PC-3 (cell line): ENCODE measurements at regions not wholly inside any gene's neighbourhood (a gene's known extent, or its start where the extent isn't known, plus 50 kb on each side); places are given as distances from the start of the nearest gene placed in this dataset.

Source experiments
- EZH2 ChIP-seq: fragments of 300-600 bp; sonication (generic); IDR thresholded peaks from one replicate; pipeline ENCODE4 v1.6.1; 2017; ENCODE audit warnings: antibody characterized with exemption, mild to moderate bottlenecking, low read length; ENCODE audit not compliant: unreplicated experiment
- TF ChIP-seq, protein P1 (sequence below): fragments of 300-600 bp; sonication (generic); conservative IDR thresholded peaks from 2 replicates; pipeline ENCODE4 v1.5.1; 2017; ENCODE audit warnings: antibody characterized with exemption, low read depth, mild to moderate bottlenecking, low read length

DNA sequence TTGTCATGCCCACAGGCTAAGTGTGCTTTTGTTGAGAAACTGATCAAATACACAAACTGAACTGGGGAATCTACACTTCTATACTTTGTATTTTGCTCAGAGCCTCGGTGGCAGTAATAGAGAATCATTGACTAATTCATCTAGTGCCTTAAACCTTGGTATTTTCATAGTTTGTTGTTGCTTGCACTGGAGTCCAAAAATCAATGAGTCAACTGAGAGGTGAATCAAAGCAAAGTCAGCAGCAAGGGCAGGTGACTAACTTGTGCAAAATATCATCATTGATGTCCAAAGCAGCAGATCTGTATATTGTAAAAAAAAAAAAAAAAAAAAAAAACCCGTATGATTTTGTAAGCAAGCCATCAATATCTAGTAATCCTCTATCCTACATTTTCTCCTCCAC is 296.4 kb downstream of the MAP2K6 start:
- TF ChIP-seq, protein P1, sequence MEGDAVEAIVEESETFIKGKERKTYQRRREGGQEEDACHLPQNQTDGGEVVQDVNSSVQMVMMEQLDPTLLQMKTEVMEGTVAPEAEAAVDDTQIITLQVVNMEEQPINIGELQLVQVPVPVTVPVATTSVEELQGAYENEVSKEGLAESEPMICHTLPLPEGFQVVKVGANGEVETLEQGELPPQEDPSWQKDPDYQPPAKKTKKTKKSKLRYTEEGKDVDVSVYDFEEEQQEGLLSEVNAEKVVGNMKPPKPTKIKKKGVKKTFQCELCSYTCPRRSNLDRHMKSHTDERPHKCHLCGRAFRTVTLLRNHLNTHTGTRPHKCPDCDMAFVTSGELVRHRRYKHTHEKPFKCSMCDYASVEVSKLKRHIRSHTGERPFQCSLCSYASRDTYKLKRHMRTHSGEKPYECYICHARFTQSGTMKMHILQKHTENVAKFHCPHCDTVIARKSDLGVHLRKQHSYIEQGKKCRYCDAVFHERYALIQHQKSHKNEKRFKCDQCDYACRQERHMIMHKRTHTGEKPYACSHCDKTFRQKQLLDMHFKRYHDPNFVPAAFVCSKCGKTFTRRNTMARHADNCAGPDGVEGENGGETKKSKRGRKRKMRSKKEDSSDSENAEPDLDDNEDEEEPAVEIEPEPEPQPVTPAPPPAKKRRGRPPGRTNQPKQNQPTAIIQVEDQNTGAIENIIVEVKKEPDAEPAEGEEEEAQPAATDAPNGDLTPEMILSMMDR, result no peak
- no peak for TF ChIP-seq EZH2
